C4-2B (cell line): ENCODE measurements at regions not wholly inside any gene's neighbourhood (a gene's known extent, or its start where the extent isn't known, plus 50 kb on each side); places are given as distances from the start of the nearest gene placed in this dataset.

Source experiments
- H3K27ac ChIP-seq: fragments of 450-650 bp; 2 replicates; pipeline ENCODE4 v1.5.1; 2017
- CTCF ChIP-seq: fragments of 450-650 bp; conservative IDR thresholded peaks from 2 replicates; pipeline ENCODE4 v1.5.1; 2017; ENCODE audit warnings: mild to moderate bottlenecking
- ZFX ChIP-seq: fragments of 450-650 bp; IDR thresholded peaks from 2 replicates; pipeline ENCODE4 v1.6.1; 2017

GRCh38 chr3:154071146-154071545 is 50.0 kb upstream of the ARHGEF26 start:
- TF ChIP-seq ZFX (no peak), CTCF (no peak)

More at GRCh38 chr3:154071146-154071545, 50.0 kb upstream of the ARHGEF26 start:
- H3K27ac ChIP-seq: no peak overlapping the region
